ENCODE measurements at regions not wholly inside any gene's neighbourhood (a gene's known extent, or its start where the extent isn't known, plus 50 kb on each side); places are given as distances from the start of the nearest gene placed in this dataset.

DNA sequence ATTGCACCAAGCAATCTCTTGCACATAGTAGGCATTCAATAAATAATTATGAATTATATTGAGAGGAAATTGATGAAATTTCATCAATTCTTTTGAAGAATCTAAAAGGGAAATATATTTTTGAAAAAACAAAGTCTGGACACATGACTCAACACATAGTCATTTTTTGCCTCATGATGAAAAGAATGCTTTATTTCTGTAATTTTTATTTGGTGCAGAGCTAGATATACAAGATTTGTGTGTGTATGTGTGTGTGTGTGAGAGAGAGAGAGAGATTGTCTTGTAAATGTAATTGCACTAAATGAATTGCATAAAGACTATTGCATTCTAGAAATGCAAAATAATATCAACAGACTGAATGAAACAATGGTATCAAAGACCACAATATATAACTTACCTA, 206.2 kb upstream of the C1orf87 start:
- TF ChIP-seq POLR2A (IDR thresholded peaks at IDR 0.05): no peak
- TF ChIP-seq, protein P1, sequence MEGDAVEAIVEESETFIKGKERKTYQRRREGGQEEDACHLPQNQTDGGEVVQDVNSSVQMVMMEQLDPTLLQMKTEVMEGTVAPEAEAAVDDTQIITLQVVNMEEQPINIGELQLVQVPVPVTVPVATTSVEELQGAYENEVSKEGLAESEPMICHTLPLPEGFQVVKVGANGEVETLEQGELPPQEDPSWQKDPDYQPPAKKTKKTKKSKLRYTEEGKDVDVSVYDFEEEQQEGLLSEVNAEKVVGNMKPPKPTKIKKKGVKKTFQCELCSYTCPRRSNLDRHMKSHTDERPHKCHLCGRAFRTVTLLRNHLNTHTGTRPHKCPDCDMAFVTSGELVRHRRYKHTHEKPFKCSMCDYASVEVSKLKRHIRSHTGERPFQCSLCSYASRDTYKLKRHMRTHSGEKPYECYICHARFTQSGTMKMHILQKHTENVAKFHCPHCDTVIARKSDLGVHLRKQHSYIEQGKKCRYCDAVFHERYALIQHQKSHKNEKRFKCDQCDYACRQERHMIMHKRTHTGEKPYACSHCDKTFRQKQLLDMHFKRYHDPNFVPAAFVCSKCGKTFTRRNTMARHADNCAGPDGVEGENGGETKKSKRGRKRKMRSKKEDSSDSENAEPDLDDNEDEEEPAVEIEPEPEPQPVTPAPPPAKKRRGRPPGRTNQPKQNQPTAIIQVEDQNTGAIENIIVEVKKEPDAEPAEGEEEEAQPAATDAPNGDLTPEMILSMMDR (IDR thresholded peaks at IDR 0.05): no peak
